Fibroblast of upper back skin (primary cell): ENCODE measurements at regions not wholly inside any gene's neighbourhood (a gene's known extent, or its start where the extent isn't known, plus 50 kb on each side); places are given as distances from the start of the nearest gene placed in this dataset.
A peak's percentile ranks its signal among the peaks of the same experiment; 100 is the strongest.

Source experiments
- DNase-seq: peaks from one replicate; pipeline ENCODE4 v3.0.0-alpha.2; 2013

DNA sequence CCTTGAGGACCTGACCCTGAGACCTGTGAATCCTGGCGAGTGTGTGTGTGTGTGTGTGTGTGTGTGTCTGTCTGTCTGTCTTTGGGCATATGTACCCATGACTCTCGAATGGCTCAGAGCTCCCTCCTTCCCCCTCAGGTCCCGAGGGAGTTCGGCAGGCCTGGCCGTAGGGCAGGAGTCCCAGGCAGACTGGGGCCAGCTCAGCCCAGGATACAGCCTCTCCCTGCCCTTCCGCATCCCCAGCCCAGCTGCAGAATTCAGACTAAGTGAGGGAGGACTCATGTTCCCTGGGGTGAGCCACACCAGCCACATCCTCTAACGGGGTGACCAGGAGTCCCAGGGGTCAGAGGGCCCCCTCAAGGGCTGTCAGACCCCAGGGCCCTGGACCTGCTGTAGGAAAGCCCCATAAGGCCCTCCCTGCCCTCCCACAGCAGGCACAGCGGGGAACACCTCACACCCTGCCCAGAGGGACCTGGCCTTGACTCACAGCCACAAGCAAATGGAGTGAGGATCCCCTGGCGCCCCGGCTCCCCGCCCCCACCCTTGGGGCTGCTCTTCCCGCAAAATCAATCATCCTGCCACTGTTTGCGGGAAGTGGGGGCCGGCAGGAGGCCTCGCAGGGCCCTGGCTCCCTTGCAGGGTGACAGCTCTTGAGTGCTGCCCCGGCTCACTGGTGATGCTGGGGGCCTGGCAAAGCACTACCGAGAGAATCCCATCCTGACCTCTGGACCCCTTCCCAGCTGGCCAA lies 101.7 kb upstream of the CASZ1 start:
- peak; percentile 46 for DNase-seq

DNA sequence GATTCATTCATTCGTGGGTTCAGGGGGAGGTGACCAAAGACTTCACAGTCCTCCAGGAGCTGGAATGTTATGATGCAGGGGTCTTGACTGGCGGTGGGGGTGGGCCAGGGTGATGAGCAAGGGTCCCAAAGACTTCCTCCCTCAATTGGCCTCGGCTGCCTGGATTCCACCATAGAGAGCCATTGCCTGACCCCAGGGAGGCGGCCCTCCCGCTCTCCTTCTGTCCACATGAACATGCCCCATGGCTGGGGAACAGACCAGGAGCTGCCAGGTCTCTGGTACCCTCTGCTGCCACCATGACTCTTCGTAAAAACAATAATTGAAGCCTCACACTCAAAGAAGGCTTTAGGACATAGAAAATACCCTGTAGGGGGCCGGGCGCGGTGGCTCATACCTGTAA lies 102.5 kb upstream of the CASZ1 start:
- no peak for DNase-seq

DNA sequence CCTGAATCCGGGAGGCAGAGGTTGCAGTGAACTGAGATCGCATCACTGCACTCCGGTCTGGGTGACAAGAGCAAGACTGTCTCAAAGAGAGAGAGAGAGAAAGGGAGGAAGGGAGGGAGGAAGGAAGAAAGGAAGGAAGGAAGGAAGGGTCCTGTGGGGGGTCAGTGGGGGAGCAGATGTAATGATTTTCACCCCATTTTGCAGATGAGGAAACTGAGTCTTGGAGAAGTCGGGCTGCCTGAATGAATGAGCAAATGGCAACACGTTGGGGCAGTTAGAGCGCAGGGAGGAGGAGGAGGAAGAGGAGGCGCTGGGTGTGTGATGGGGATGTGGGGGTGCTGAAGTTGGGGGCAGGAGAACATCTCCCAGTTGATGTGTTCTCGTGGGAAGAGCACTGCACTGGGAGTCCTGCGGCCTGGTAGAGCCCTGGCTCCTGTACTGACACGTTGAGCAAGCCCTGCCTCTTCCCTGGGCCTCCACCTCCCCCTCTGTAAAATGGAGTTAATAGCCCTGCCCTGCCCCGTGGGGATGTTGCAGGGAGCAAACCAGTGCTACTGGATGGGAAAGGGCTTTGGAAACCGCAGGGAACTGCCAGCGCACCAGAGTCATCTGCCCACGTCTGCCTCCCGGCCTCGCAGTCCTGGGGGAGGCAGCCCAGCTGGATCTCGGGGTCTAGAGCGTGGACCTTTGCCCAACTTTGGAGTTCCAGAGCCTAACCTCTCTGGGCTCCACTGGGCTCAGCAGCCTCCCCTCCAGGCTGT lies 103.2 kb upstream of the CASZ1 start:
- no peak for DNase-seq

DNA sequence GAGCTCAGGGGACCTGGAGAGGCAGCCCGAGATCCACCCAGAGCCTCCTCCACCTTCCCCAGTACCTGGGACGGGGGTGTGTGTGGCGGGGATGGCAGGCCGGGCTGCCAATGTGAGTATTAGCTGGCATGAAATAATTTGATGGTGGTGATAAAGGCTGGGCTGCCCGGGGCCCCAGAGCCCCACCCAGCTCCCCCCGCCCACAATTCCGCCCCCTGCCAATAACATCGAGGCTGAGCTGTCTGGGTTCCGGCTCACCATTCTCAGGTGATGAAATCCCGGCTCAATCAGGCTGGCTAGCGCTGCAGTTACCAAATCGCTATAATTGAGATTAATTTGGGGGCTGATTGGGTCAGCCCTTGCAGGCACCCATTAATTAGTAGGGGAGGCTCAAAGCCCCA lies 103.8 kb upstream of the CASZ1 start:
- peak; percentile 10 for DNase-seq

DNA sequence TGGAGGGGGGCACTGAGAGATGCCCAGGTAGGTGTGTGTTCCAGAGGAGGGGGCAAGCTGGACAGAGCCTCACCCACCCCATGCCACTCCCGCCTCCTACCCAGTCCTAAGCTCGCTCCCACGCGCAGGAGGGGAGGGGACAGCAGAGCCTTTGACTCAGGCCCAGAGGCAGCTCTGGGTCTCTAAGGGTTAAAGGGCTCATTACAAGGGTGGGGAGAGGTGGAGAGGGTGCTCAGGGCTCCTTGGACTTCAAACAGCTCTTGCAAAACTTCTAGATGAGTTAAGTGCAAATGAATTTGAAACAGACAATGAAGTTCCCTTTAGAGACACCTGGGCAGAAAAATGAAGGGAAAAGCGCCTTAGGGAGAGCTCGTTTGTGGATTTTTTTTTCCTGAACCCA lies 104.2 kb upstream of the CASZ1 start:
- no peak for DNase-seq

DNA sequence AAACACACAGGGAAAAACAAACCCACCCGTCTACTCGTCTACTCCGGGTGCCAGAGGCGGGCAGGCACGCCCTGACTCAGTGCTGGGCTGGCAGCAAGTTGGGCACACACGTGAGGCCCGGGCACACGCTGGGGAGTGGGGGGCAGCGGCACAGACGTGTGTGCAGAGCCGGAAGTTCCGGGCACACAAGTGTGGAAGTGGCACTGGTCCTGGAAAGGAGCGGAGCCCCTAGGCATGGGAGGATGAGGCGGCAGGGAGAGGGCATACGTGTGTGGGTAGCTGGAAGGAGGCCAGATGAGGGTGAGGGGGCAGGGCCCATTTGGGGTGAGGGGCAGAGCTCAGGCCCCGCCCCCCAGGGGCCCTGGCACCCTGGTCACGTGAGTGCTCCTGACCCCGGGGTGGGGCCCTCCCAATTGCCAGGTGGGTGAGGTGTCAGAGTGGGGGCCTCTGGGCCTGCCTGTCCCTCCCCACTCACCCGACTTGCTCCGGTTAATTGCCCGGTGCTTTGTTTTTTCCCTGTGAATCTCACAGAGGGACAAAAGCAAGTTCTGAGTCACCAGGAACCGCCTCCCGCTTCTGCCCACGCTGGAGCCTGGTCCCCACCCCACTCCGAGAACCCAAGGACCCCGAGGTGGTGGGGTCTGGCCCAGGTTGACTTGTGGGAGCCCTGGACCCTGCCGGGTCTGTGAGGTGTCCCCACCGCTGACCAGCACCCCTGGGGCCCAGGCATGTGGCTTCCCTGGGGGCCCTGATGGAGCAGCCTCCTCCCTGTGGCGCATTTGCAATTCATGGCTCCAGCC lies 104.8 kb upstream of the CASZ1 start:
- DNase-seq, result no peak

DNA sequence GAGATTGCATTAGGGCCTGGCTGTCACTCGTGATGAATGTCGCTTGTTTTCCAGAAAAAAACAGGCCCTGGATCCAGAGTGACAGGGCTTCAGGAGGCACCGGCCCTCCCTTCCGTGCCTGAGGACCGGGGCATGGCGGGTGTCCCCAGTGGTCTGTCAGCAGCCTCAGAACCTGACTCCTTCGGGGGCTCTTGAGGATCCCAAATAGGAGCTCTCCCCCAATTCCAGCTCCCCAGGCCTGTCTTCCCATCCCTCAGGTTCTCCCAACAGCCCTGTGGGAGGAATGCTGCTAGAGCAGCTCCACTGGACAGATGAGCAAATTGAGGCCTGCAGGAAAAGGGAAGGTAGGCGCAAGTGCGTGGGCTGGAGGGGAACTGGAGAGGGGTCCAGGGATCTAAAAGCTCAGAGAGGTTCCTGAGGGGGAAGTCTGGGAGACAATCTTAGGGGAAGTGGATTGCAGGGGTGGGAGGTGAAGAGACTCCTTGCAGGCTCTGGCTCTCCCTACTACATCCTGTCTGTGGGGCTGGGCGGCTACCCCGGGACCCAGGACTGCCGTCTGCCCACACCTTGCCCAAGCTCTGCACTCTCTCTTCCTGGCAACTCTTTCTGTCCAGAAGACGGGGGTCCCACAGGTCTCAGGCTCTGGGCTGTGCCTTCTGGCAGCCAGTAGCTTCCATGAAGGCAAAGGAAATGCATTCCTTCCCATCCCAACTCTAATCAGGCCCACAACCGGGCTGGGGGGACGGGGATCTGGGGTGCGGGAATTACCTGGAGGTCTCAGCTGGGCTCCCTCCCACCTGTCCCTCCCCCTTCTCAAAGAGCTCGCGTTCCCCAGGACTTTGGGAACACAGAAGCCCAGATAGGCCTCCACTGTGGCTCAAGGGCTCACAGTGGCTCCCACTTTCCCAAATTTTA lies 105.7 kb upstream of the CASZ1 start:
- no peak for DNase-seq

DNA sequence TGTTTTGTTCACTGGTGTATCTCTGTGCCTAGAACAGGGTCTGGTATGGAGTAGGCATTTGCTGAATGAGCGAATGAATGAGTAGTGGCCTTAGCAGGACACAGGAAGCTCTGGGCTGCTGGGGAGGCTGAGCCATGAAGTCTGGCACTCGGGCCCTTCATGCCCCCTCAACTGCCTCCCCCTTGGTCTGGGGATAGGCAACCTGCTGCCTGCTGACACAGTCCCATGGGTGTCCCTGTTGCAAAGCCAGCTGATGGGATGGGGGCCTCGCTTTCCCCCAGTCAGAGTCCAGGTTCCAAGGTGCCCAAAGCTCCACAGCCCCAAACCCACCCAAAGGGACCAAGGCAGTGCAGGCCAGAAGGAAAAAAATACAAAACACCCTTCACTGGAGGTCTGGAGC lies 107.0 kb upstream of the CASZ1 start:
- no peak for DNase-seq

DNA sequence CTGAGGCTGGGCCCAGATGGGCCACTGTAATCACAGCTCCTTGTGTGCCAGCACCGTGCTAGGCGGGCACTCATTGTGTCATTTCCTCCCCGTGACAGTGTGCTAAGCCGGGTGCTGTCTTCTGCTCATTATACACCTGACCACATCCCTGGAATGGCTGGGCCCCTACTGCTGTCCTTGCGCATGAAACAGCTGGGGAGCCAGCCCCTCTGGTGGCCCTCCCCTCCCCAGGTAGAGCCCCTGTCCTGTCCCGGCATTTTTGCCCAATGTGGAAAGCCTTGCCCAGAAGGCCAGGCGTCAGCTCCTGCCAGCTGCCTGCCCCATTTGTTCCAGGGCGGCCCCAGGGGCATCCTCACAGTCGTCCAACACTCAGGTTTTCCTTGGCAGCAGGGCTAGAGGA lies 107.4 kb upstream of the CASZ1 start:
- no peak for DNase-seq

DNA sequence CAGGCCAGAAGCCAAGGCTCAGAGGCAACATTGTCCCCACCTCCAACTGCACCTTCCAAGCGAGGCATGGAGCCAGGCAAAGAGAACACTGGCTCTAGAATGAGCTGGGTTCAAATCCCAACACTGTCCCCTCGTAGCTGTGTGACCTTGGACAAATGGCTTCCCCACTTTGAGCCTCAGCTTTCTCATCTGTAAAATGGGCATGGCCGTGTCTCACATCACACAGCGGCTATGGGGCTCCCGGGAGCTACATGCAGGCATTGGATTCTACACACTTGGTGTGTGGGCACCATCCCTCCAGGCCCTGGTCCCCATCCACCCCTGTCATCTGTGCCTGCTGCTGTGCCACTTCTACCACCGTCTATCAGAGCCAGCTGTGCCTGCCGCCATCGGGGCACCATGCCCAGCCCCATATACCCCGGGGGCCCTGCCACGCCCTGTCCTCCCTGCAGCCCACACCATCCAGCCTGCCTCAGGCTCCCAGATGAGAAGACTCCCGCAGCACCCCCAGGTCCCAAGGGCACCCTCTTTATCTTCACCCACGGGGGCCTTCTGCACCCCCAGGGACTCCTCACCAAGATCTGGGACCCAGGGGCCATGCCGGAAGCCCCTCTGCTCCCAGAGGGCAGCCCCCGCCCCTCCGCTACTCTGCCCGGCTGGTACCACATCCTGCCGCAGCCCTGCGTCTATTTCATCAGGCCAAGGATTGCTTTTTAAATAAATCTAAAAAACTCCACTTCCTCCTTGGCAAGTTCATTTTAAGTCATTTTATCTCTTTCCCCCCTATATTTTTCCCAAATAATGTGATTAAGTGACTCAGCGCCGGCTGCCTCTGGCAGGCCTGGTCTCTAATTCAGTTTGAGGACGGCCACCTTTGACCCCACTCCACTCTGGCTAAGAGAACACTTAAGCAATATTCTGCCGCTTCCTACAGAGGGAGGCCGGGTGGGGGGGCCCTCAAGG lies 107.8 kb upstream of the TARDBP start:
- no peak for DNase-seq

DNA sequence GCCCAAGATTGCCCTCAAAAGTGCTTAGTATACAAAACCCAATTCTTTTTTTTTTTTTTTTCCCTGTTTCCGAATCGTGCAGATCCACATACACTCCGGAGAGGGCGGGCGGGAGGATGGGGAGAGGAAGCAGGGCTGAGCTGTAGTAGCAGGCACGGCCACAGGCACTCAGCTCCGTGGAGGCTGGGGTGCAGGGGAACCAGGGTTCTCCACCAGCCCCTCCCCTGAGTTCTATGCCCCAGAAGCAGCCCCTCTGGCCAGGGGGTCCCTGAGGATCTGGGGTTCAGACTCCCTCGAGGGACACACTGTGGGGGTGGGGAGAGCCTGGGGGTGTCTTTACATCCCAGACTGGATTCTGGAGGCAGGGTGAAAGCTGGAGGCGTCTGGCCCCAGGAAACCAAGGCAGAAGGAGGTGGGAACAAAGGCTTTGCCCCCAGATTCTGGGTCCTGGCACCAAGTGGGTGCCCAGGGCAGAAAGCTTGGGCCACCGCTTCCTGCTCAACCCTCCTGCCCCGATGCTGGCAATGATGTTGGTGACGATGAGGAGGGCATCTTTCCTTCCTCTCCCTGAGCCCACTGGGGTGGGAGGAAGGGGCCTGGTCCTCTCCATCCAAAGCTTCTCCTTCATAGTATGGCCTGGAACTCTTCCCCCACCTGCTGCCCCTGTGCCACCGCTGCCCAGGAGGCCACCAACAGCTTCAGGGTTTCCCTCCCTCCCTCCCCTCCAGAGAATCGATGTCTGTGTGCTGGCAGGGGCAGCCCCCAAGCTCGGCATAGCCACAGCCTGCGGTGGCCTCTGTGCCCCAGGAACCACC lies 106.4 kb upstream of the TARDBP start:
- DNase-seq, result no peak

DNA sequence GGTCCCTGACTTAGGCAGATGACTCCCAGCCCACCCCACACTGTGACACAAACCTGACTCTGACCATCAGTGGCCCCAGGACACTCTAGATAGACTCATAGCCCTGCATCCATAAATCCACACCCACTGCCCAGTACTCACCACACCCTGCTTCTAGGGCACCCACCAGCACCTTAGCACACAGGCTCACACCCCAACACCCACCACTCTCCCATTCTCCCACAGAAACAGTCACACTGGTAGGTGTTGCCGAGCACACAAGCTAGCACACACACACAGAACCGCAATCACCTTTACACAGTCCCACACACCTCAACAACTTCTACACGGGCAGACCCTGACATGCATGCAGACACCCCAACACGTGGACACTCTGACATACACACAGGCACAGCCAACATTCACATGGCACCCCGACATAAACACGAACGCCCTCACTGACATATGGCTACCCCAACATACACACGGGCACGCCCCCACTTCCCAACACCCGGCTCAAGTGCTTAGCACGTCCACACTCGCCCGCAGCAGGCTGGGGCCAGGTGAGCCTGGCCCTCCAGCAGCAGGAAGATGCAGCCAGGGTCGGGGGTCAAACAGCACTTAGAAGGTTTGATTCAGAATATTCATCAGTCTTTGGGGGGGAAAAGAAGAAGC lies 105.5 kb upstream of the TARDBP start:
- no peak for DNase-seq

DNA sequence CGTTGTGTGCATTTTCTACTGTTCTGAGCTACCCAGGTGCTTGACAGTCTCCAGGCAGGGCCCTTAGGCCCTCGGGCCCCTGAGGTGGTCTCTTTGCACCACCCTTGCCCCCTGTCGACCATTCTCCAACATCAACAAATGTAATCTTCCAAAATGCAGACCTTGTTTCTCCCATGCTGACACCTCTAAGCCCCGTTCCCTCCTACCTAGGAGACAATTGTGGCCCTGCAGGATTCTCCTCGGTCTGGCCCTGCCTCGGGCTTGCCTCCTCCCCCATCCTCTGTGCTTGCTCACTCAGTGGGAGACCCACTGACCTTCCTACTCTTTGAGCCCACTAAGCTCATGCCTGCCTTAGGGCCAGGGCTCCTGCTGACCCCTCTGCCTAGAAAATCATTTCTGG lies 104.2 kb upstream of the TARDBP start:
- DNase-seq, result no peak

DNA sequence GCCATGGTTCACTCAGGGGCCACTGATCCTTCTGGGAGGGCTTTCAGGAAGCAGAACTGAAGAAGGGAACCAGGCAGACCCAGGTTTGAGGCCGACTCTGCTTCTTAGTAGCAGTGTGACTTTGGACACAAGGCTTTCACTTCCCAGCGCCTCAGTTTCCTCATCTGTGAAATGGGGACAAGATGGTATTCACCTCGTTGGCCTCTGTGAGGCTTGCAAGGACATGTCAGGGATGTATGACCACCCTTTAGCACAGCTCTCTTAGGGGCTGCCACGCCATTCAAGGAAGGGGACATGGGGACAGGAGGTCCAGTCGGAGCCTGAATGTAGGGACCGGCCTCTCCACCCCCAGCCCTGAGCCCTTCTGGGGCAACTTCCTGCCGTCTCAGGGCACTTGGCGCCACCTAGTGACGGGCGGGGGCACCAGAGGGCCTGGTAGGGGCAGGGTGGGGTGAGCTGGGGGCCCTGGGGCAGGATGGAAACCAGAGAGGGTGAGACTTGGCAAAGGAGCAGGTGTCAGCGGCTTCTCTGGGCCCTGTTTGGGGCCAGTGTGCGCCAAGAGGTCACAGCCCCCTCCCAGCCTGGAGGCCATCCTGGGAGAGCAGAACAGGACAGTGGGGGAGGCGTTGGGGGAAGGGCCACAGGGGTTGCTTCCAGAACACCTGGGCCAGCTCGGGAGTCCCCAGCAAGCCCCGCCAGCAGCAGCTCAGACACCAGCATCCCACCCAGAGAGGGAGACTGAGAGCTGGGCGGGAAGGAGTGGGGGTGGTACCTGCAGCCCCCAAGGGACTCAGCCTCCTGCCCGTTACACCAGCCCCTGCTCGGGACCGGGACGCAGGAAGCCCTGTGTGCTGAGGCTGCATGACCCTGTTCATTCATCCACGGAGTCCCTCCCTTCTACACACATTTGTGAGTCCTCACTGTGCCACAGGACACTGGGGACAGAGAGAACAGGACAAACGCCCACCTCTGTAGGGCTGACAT lies 102.5 kb upstream of the TARDBP start:
- DNase-seq, result peak; percentile 18

DNA sequence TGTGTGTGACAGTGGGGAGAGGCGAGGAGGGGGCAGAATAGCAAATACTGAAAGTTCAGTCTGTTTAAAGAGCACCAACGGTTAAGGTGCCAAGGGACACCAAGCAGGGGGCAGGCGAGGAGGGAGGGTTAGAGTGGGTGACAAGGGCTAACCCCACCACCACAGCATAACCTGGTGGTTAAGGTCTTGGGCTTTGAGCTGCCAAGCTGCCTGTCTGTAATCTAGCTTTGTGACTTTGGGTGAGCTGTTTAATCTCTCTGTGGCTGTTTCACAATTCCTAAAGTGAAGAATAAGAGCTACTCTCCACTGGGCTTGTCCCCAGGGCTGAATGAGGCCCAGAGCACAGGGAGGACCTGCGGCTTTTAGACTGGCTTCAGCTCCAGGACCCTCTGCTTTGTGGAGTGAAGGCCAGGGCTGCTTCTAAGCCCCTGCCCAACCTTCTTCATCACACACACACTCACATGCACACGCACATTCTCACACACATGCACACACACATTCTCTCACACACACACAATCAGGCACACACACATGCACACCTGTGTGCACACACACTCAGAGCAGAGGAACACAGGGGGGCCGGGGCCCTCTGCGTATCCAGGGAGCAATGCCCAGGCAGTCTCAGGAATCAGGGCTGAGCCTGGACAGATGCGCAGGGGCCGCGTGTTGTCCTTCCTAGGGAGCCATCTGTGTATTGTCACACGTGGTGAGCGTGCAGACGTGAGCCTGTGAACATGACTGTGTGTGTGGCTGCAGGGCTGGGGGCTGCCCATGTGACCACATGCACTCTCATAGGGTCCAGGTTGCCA lies 101.6 kb upstream of the TARDBP start:
- DNase-seq, result no peak

DNA sequence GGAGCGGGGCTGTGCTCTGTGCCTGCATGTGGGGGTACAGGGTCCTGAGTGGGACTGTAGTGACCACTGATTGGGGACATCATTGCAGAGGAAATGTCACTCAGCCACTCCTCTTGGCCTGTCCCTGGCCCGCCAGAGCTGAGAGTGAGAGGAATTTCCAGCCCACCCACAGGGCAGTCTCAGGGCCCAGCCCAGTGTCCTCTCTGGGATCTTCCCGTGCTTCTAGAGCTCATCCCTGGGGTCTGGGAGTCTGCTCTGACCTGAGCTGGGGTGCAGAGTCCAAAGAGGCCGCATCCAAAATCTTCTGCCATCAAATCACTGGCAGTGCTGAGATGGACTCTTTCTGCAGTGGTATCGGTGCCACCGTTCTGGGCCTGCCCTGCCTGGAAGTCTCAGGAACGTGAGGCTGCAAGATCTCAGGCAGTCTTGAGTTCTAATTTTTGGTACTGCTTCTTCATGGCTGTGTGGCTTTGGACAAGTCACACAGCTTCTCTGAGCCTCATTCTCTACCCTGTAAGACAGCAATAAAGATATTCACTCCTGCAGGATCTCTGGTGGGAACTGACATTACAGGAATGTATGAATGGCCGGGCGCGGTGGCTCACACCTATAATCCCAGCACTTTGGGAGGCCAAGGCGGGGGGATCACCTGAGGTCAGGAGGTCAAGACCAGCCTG lies 100.8 kb upstream of the TARDBP start:
- DNase-seq, result no peak

DNA sequence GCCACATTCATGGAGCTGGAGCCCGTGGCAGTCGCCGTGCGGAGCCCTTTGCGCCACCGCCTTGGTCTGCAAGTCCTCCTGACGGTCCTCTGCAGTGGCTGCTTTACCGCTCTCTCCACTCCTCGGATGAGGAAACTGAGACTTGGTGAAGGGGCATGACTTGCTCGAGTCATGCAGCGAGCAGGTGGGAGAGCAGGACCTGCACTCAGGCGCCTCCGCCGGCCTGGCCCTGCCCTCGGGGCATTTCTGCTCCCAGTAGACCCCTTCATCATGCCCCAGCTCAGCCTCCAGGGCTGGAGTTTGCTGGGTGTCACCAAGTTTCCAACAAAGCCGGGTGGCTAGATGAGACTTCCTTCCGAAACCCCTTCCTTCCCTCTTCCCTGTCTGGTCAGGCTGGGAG lies 100.0 kb upstream of the TARDBP start:
- no peak for DNase-seq
